Loucy (cell line): ENCODE measurements at regions not wholly inside any gene's neighbourhood (a gene's known extent, or its start where the extent isn't known, plus 50 kb on each side); places are given as distances from the start of the nearest gene placed in this dataset.

Experiments
- H2AFZ ChIP-seq: fragments of 200-600 bp; sonication (generic); 2 replicates; pipeline ENCODE4 v1.6.0; 2016; ENCODE audit warnings: antibody characterized with exemption, mild to moderate bottlenecking, low read length, moderate library complexity
- H3F3A ChIP-seq: fragments of 200-600 bp; 2 replicates; pipeline ENCODE4 v1.6.0; 2016; ENCODE audit warnings: antibody characterized with exemption, low read depth, mild to moderate bottlenecking
- H3K27me3 ChIP-seq: fragments of 200-600 bp; sonication (generic); 2 replicates; pipeline ENCODE4 v1.6.1; 2014; ENCODE audit warnings: low read length, mild to moderate bottlenecking; ENCODE audit not compliant: insufficient read depth, poor library complexity, severe bottlenecking
- H3K36me3 ChIP-seq: fragments of 200-600 bp; sonication (generic); 2 replicates; pipeline ENCODE4 v1.6.1; 2016; ENCODE audit warnings: low read length; ENCODE audit not compliant: insufficient read depth
- H3K4me1 ChIP-seq: fragments of 200-600 bp; sonication (generic); 2 replicates; pipeline ENCODE4 v1.5.1; 2014; ENCODE audit warnings: low read length, mild to moderate bottlenecking; ENCODE audit not compliant: insufficient read depth, poor library complexity, severe bottlenecking
- H3K4me2 ChIP-seq: fragments of 200-600 bp; sonication (generic); 2 replicates; pipeline ENCODE4 v1.6.0; 2014; ENCODE audit warnings: antibody characterized with exemption, low read length, low read depth, mild to moderate bottlenecking; ENCODE audit not compliant: poor library complexity, severe bottlenecking
- H3K4me3 ChIP-seq: fragments of 200-600 bp; sonication (generic); 2 replicates; pipeline ENCODE4 v1.5.1; 2014; ENCODE audit warnings: low read length, mild to moderate bottlenecking, mixed read lengths; ENCODE audit not compliant: poor library complexity, severe bottlenecking
- H3K79me2 ChIP-seq: fragments of 200-600 bp; sonication (generic); 2 replicates; pipeline ENCODE4 v1.6.1; 2014; ENCODE audit warnings: low read length; ENCODE audit not compliant: insufficient read depth
- H3K9ac ChIP-seq: fragments of 200-600 bp; sonication (generic); 2 replicates; pipeline ENCODE4 v1.6.0; 2014; ENCODE audit warnings: mild to moderate bottlenecking, low read depth, low read length, moderate library complexity; ENCODE audit not compliant: poor library complexity, severe bottlenecking
- H3K9me2 ChIP-seq: fragments of 200-600 bp; sonication (generic); replicated peaks from 2 replicates; pipeline ENCODE4 v1.6.1; 2016; ENCODE audit warnings: low read depth, low read length, mixed read lengths
- H3K9me3 ChIP-seq: fragments of 200-600 bp; sonication (generic); 2 replicates; pipeline ENCODE4 v1.6.1; 2014; ENCODE audit warnings: mild to moderate bottlenecking, antibody characterized with exemption, low read length, low read depth; ENCODE audit not compliant: insufficient read depth
- H4K20me1 ChIP-seq: fragments of 200-600 bp; sonication (generic); 2 replicates; pipeline ENCODE4 v1.6.0; 2014; ENCODE audit warnings: antibody characterized with exemption, low read length, mild to moderate bottlenecking; ENCODE audit not compliant: insufficient read depth, poor library complexity, severe bottlenecking
- EZH2phosphoT487 ChIP-seq: fragments of 200-600 bp; IDR thresholded peaks from 2 replicates; pipeline ENCODE4 v1.6.1; 2018; ENCODE audit warnings: antibody characterized with exemption, mild to moderate bottlenecking, moderate library complexity, borderline replicate concordance
- TF ChIP-seq, protein P1 (sequence below): fragments of 200-600 bp; sonication (generic); conservative IDR thresholded peaks from 2 replicates; pipeline ENCODE4 v1.5.1; 2014; ENCODE audit warnings: mild to moderate bottlenecking, antibody characterized with exemption, low read length

DNA sequence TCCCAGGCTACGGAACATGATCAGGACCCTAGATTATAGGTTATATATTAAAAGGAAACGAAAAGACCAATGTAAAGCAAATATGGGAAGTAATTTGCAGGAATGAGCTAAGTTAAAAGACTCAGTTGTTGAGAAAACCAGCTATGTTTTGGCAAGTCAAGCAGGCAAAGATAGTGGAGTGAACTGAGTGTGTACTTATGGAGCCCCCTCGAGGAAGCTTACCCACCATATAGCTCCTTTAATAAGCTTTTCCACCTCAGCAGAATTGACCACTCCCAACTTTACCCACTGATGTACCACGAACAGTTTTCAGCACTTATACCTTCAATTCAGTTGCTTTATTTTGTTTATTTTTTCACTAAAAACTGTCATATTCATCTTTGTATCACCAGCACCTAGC is 57.3 kb upstream of the PJA2 start:
- no peaks in the 10 kb centered on the region for H3K79me2 ChIP-seq
- no peak overlapping the region for H3K4me2 ChIP-seq
- H3K9ac ChIP-seq = no peak overlapping the region
- H2AFZ ChIP-seq = no peak overlapping the region
- no peaks in the 10 kb centered on the region for H3K27me3 ChIP-seq
- H3F3A ChIP-seq = no peaks in the 10 kb centered on the region
- TF ChIP-seq, protein P1, sequence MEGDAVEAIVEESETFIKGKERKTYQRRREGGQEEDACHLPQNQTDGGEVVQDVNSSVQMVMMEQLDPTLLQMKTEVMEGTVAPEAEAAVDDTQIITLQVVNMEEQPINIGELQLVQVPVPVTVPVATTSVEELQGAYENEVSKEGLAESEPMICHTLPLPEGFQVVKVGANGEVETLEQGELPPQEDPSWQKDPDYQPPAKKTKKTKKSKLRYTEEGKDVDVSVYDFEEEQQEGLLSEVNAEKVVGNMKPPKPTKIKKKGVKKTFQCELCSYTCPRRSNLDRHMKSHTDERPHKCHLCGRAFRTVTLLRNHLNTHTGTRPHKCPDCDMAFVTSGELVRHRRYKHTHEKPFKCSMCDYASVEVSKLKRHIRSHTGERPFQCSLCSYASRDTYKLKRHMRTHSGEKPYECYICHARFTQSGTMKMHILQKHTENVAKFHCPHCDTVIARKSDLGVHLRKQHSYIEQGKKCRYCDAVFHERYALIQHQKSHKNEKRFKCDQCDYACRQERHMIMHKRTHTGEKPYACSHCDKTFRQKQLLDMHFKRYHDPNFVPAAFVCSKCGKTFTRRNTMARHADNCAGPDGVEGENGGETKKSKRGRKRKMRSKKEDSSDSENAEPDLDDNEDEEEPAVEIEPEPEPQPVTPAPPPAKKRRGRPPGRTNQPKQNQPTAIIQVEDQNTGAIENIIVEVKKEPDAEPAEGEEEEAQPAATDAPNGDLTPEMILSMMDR = no peak
- TF ChIP-seq EZH2phosphoT487 = no peak
- H3K36me3 ChIP-seq = no peaks in the 10 kb centered on the region
- no peaks in the 10 kb centered on the region for H4K20me1 ChIP-seq
- H3K9me3 ChIP-seq = no peaks in the 10 kb centered on the region
- no peaks in the 10 kb centered on the region for H3K9me2 ChIP-seq
- no peaks in the 10 kb centered on the region for H3K4me1 ChIP-seq
- H3K4me3 ChIP-seq = no peak overlapping the region
